ENCODE measurements at regions not wholly inside any gene's neighbourhood (a gene's known extent, or its start where the extent isn't known, plus 50 kb on each side); places are given as distances from the start of the nearest gene placed in this dataset.

- H3K27ac ChIP-seq = no peak overlapping the region
- no peaks in the 10 kb centered on the region for H3K27me3 ChIP-seq
- no peak for DNase-seq
- intact Hi-C loops (cut with DNase I; ENCODE audit: low total_unique reads) = no loop called here
- no peaks in the 10 kb centered on the region for H3K9me3 ChIP-seq
- WGBS, 2 donors = 85 to 87% methylated on average over 15 to 16 of the region's 16 CpGs
- TF ChIP-seq, protein P1, sequence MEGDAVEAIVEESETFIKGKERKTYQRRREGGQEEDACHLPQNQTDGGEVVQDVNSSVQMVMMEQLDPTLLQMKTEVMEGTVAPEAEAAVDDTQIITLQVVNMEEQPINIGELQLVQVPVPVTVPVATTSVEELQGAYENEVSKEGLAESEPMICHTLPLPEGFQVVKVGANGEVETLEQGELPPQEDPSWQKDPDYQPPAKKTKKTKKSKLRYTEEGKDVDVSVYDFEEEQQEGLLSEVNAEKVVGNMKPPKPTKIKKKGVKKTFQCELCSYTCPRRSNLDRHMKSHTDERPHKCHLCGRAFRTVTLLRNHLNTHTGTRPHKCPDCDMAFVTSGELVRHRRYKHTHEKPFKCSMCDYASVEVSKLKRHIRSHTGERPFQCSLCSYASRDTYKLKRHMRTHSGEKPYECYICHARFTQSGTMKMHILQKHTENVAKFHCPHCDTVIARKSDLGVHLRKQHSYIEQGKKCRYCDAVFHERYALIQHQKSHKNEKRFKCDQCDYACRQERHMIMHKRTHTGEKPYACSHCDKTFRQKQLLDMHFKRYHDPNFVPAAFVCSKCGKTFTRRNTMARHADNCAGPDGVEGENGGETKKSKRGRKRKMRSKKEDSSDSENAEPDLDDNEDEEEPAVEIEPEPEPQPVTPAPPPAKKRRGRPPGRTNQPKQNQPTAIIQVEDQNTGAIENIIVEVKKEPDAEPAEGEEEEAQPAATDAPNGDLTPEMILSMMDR (IDR thresholded peaks at IDR 0.05) = no peak
- TF ChIP-seq POLR2A (IDR thresholded peaks at IDR 0.05) = no peak
- H3K36me3 ChIP-seq (ENCODE audit: low read depth, missing control alignments) = no peaks in the 10 kb centered on the region
- H3K4me3 ChIP-seq = no peak overlapping the region
- H3K4me1 ChIP-seq = no peaks in the 10 kb centered on the region
These were observed 215.5 kb upstream of the RPL38 start for GRCh38 chr17:73987845-73988509.

GRCh38 chr17:73989671-73990070 lies 213.8 kb upstream of the RPL38 start:
- Histone ChIP-seq H3K27me3 (no peaks in the 10 kb centered on the region), H3K9me3 (no peaks in the 10 kb centered on the region), H3K36me3 (ENCODE audit: low read depth, missing control alignments) (no peaks in the 10 kb centered on the region), H3K4me1 (no peaks in the 10 kb centered on the region), H3K27ac (no peak overlapping the region), H3K4me3 (no peak overlapping the region)
- intact Hi-C loops (cut with DNase I; ENCODE audit: low total_unique reads) = no loop called here
- DNase-seq = no peak
- 42 to 57% methylated on average over 5 to 14 of the region's 14 CpGs for WGBS, 2 donors
- TF ChIP-seq, protein P1 (IDR thresholded peaks at IDR 0.05) = no peak
- TF ChIP-seq POLR2A (IDR thresholded peaks at IDR 0.05) = no peak

GRCh38 chr17:73990290-73990689 lies 213.2 kb upstream of the RPL38 start:
- no peaks in the 10 kb centered on the region for H3K4me1 ChIP-seq
- H3K27me3 ChIP-seq = no peaks in the 10 kb centered on the region
- no peak overlapping the region for H3K27ac ChIP-seq
- TF ChIP-seq POLR2A (IDR thresholded peaks at IDR 0.05) = no peak
- TF ChIP-seq, protein P1 (IDR thresholded peaks at IDR 0.05) = no peak
- intact Hi-C loops (cut with DNase I; ENCODE audit: low total_unique reads) = no loop called here
- DNase-seq = no peak
- 84 to 88% methylated on average over 7 of the region's 7 CpGs for WGBS, 2 donors
- H3K36me3 ChIP-seq (ENCODE audit: low read depth, missing control alignments) = no peaks in the 10 kb centered on the region
- no peaks in the 10 kb centered on the region for H3K9me3 ChIP-seq
- H3K4me3 ChIP-seq = no peak overlapping the region

- intact Hi-C loops (cut with DNase I; ENCODE audit: low total_unique reads) = no loop called here
- Histone ChIP-seq H3K9me3 (no peaks in the 10 kb centered on the region), H3K36me3 (ENCODE audit: low read depth, missing control alignments) (no peaks in the 10 kb centered on the region), H3K4me3 (no peak overlapping the region), H3K27me3 (no peaks in the 10 kb centered on the region), H3K4me1 (no peaks in the 10 kb centered on the region), H3K27ac (no peak overlapping the region)
- TF ChIP-seq POLR2A (IDR thresholded peaks at IDR 0.05) = no peak
- TF ChIP-seq, protein P1 (IDR thresholded peaks at IDR 0.05) = no peak
- WGBS, 2 donors = 81 to 91% methylated on average over 5 of the region's 5 CpGs
- no peak for DNase-seq
These were observed 212.2 kb upstream of the RPL38 start for GRCh38 chr17:73991260-73991659.

- H3K36me3 ChIP-seq (ENCODE audit: low read depth, missing control alignments) = no peaks in the 10 kb centered on the region
- H3K4me1 ChIP-seq = peaks cover 4% of the 10 kb centered on the region
- H3K4me3 ChIP-seq = no peak overlapping the region
- intact Hi-C loops (cut with DNase I; ENCODE audit: low total_unique reads) = no loop called here
- no peaks in the 10 kb centered on the region for H3K27me3 ChIP-seq
- H3K27ac ChIP-seq = no peak overlapping the region
- no peak for DNase-seq
- H3K9me3 ChIP-seq = no peaks in the 10 kb centered on the region
- no peak for TF ChIP-seq POLR2A (IDR thresholded peaks at IDR 0.05)
- TF ChIP-seq, protein P1 (IDR thresholded peaks at IDR 0.05) = no peak
- 81 to 87% methylated on average over 4 of the region's 4 CpGs for WGBS, 2 donors
These were observed 208.5 kb upstream of the RPL38 start for GRCh38 chr17:73994946-73995345.

Measured in testis (tissue), 2 donors.